ENCODE measurements at regions not wholly inside any gene's neighbourhood (a gene's known extent, or its start where the extent isn't known, plus 50 kb on each side); places are given as distances from the start of the nearest gene placed in this dataset.

DNA sequence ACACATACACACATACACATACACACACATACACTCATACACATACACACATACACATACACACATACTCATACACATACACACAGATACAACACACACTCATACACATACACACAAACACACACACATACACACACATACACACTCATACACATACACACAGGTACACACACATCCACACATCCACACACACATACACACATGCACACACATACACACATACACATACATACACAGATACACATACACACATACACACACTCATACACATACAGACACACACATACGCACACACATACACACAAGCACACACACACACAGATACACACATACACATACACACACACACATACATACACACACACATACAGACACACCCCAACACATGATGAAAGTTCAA is 729.1 kb upstream of the SOX11 start:
- ATAC-seq (ENCODE audit: low read depth) (no peak), DNase-seq (ENCODE audit: low spot score) (no peak)
- Histone ChIP-seq H3K4me1 (ENCODE audit: insufficient read depth, poor library complexity, severe bottlenecking) (peaks cover 5% of the 10 kb centered on the region), H3K4me3 (ENCODE audit: severe bottlenecking) (no peak overlapping the region), H3K36me3 (ENCODE audit: low read depth) (no peaks in the 10 kb centered on the region), H3K27me3 (ENCODE audit: insufficient read depth, poor library complexity, severe bottlenecking) (no peaks in the 10 kb centered on the region), H3K27ac (ENCODE audit: poor library complexity, severe bottlenecking) (no peak overlapping the region), H3K9me3 (ENCODE audit: severe bottlenecking) (no peaks in the 10 kb centered on the region)
- TF ChIP-seq CTCF (IDR thresholded peaks at IDR 0.05; ENCODE audit: poor library complexity, severe bottlenecking) = no peak

- H3K9me3 ChIP-seq (ENCODE audit: severe bottlenecking) = no peaks in the 10 kb centered on the region
- no peaks in the 10 kb centered on the region for H3K36me3 ChIP-seq (ENCODE audit: low read depth)
- DNase-seq (ENCODE audit: low spot score) (no peak), ATAC-seq (ENCODE audit: low read depth) (no peak)
- no peak overlapping the region for H3K4me3 ChIP-seq (ENCODE audit: severe bottlenecking)
- H3K27me3 ChIP-seq (ENCODE audit: insufficient read depth, poor library complexity, severe bottlenecking) = no peaks in the 10 kb centered on the region
- TF ChIP-seq CTCF (IDR thresholded peaks at IDR 0.05; ENCODE audit: poor library complexity, severe bottlenecking) = no peak
- no peak overlapping the region for H3K27ac ChIP-seq (ENCODE audit: poor library complexity, severe bottlenecking)
- peaks cover 5% of the 10 kb centered on the region for H3K4me1 ChIP-seq (ENCODE audit: insufficient read depth, poor library complexity, severe bottlenecking)
Measured at GRCh38 chr2:4964001-4964540, 728.1 kb upstream of the SOX11 start.

DNA sequence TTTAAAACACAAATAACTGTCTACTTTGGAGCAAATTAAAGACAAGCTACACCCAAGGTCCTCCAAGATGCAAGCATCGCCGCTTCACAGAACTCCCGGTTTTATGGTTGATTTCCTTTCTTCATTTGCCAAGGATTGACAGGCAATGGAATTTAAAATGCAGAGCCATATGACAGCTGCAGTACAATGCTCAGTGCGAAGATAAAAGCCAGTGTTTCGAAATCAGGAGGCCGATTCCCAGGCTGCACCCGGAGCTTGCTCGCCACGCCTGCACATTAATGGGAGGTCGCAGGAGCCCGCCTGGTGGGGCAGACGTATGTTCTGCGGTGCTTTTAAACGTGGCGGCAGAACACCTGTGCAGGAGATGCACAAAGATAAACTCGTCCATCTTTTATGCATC is 727.6 kb upstream of the SOX11 start:
- no peak for ATAC-seq (ENCODE audit: low read depth)
- no peak overlapping the region for H3K27ac ChIP-seq (ENCODE audit: poor library complexity, severe bottlenecking)
- TF ChIP-seq CTCF (IDR thresholded peaks at IDR 0.05; ENCODE audit: poor library complexity, severe bottlenecking) = no peak
- peaks cover 5% of the 10 kb centered on the region for H3K4me1 ChIP-seq (ENCODE audit: insufficient read depth, poor library complexity, severe bottlenecking)
- no peak for DNase-seq (ENCODE audit: low spot score)
- no peaks in the 10 kb centered on the region for H3K9me3 ChIP-seq (ENCODE audit: severe bottlenecking)
- H3K4me3 ChIP-seq (ENCODE audit: severe bottlenecking) = no peak overlapping the region
- no peaks in the 10 kb centered on the region for H3K36me3 ChIP-seq (ENCODE audit: low read depth)
- H3K27me3 ChIP-seq (ENCODE audit: insufficient read depth, poor library complexity, severe bottlenecking) = no peaks in the 10 kb centered on the region

DNA sequence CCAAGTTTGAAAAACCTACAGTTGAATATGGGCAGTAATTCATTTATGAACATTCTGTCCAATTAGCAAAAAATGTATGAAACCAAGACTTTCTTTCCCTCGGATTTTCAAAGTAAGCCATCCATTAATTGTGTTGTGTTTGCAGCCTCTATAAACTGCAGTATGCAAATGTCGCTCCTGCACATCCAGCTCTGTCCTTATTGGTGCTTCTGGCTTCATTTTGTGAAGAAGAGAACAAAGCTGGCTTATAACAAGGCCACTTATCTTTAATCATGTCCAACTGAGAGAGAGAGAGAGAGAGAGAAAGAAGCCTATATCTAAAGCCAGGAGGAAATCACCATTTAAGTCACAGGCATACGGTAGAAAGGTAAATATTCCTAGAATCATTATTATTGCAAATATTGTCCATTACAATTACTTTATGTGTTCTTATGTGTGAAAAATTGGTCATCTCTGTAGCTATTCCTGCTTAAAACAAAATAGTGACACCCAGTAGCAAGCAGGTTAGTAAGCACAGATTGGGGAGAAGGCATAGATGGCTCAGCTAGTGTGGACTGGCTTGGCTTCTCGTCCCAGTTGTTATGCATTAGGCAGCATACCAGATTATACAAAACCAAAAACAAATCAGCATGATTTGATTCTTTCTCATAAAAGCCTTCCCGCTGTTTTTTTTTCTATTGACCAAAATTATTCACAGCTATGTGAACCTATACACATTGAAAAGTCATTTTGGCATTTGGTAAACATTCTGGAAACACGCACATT is 726.4 kb upstream of the SOX11 start:
- DNase-seq (ENCODE audit: low spot score) = no peak
- H3K9me3 ChIP-seq (ENCODE audit: severe bottlenecking) = no peaks in the 10 kb centered on the region
- H3K4me3 ChIP-seq (ENCODE audit: severe bottlenecking) = no peak overlapping the region
- no peaks in the 10 kb centered on the region for H3K36me3 ChIP-seq (ENCODE audit: low read depth)
- ATAC-seq (ENCODE audit: low read depth) = no peak
- peaks cover 5% of the 10 kb centered on the region for H3K4me1 ChIP-seq (ENCODE audit: insufficient read depth, poor library complexity, severe bottlenecking)
- TF ChIP-seq CTCF (IDR thresholded peaks at IDR 0.05; ENCODE audit: poor library complexity, severe bottlenecking) = no peak
- no peaks in the 10 kb centered on the region for H3K27me3 ChIP-seq (ENCODE audit: insufficient read depth, poor library complexity, severe bottlenecking)
- H3K27ac ChIP-seq (ENCODE audit: poor library complexity, severe bottlenecking) = no peak overlapping the region

- no peaks in the 10 kb centered on the region for H3K36me3 ChIP-seq (ENCODE audit: low read depth)
- DNase-seq (ENCODE audit: low spot score) (no peak), ATAC-seq (ENCODE audit: low read depth) (no peak)
- H3K27ac ChIP-seq (ENCODE audit: poor library complexity, severe bottlenecking) = no peak overlapping the region
- no peak overlapping the region for H3K4me3 ChIP-seq (ENCODE audit: severe bottlenecking)
- H3K27me3 ChIP-seq (ENCODE audit: insufficient read depth, poor library complexity, severe bottlenecking) = no peaks in the 10 kb centered on the region
- peaks cover 4% of the 10 kb centered on the region for H3K4me1 ChIP-seq (ENCODE audit: insufficient read depth, poor library complexity, severe bottlenecking)
- H3K9me3 ChIP-seq (ENCODE audit: severe bottlenecking) = no peaks in the 10 kb centered on the region
- no peak for TF ChIP-seq CTCF (IDR thresholded peaks at IDR 0.05; ENCODE audit: poor library complexity, severe bottlenecking)
Measured at GRCh38 chr2:4967206-4967605, 725.0 kb upstream of the SOX11 start.
